Lower leg skin (tissue), 4 donors: ENCODE measurements at regions not wholly inside any gene's neighbourhood (a gene's known extent, or its start where the extent isn't known, plus 50 kb on each side); places are given as distances from the start of the nearest gene placed in this dataset.

Experiments
- DNase-seq, 2 donors: peaks; one replicate each; pipeline ENCODE4 v3.0.0-alpha.2; 2019; ENCODE audit warnings: low spot score in 2 of 2
- H3K4me3 ChIP-seq: fragments of 200-600 bp; sonication (generic); 2 replicates; pipeline ENCODE4 v1.5.1; 2017; ENCODE audit warnings: mild to moderate bottlenecking, low read depth; ENCODE audit not compliant: poor library complexity, severe bottlenecking
- POLR2A ChIP-seq, 2 donors: fragments of 450-650 bp; IDR thresholded peaks; one replicate each; pipeline ENCODE4 v1.6.1; 2016 to 2017; ENCODE audit warnings: antibody characterized with exemption in 2 of 2, mild to moderate bottlenecking in 1 of 2, moderate library complexity in 1 of 2
- WGBS, 2 donors: methylation state at CpG; one replicate each; pipeline ENCODE4 v1.1.5; 2018; 5-methylcytosine and 5-hydroxymethylcytosine counted together
- intact Hi-C: fragments of 100-400 bp; cut with DNase I; formaldehyde crosslinking; loops from one replicate; pipeline ENCODE4 v1.15.0; 2023; ENCODE audit warnings: low total_unique reads
- TF ChIP-seq, protein P1 (sequence below), 3 donors: fragments of 450-650 bp; IDR thresholded peaks; one replicate each; pipeline ENCODE4 v1.5.1; 2016; ENCODE audit warnings: antibody characterized with exemption in 3 of 3, mild to moderate bottlenecking in 3 of 3, moderate library complexity in 2 of 3

DNA sequence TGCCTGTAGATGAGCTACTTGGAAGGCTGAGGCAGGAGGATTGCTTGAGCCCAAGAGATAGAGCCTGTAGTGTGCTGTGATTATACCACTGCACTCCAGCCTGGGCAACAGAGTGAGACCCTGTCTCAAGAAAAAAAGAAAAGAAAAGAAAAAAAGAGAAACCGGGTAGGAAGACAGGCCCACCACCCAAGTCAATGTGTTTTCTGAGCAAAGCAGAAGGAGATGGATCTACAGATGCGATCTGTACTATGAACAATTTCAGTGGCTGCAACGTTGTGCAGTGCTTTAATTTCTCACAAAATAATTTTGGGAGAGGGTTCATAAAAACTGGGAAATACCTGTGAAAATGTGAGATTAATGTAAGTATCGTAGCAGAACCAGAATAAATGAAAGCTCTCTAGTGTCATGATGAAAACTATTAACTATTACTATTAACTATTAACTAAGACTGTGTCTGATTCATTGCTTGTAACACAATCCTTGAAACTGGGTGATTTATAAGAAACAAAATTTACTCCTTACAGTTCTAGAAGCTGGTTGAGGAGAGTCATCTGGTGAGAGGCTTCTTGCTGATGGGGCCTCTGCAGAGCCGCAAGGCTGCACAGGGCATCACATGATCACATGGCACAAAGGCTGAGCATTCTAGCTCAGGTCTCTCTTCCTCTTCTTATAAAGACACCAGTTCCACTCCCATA is 233.1 kb upstream of the ZNF217 start:
- 91 to 95% methylated on average over 5 of the region's 5 CpGs for WGBS, 2 donors
- TF ChIP-seq, protein P1, sequence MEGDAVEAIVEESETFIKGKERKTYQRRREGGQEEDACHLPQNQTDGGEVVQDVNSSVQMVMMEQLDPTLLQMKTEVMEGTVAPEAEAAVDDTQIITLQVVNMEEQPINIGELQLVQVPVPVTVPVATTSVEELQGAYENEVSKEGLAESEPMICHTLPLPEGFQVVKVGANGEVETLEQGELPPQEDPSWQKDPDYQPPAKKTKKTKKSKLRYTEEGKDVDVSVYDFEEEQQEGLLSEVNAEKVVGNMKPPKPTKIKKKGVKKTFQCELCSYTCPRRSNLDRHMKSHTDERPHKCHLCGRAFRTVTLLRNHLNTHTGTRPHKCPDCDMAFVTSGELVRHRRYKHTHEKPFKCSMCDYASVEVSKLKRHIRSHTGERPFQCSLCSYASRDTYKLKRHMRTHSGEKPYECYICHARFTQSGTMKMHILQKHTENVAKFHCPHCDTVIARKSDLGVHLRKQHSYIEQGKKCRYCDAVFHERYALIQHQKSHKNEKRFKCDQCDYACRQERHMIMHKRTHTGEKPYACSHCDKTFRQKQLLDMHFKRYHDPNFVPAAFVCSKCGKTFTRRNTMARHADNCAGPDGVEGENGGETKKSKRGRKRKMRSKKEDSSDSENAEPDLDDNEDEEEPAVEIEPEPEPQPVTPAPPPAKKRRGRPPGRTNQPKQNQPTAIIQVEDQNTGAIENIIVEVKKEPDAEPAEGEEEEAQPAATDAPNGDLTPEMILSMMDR (IDR thresholded peaks at IDR 0.05) = no peak
- TF ChIP-seq POLR2A (IDR thresholded peaks at IDR 0.05) = no peak
- H3K4me3 ChIP-seq = no peak overlapping the region
- intact Hi-C loops = no loop called here
- DNase-seq = no peak

DNA sequence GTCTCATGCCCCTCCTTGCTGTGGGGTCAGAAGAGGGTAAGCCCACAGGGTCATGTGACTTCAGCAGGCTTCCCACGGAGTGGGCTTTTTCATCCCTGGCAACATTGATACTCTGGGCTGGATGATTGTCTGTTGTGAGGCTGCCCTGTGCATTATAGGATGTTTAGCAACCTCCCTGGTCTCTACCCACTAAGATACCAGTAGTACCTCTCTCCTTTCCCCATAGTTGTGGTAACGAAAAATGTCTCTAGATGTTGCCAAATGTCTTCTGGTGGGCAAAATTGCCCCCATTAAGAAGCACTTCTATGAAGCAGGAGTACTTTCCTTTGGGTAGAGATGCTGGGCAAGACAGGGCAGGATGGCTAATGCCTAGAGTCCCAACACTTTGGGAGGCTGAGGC is 232.5 kb upstream of the ZNF217 start:
- H3K4me3 ChIP-seq = no peak overlapping the region
- DNase-seq = no peak
- WGBS, 2 donors = 93% methylated on average over 2 of the region's 2 CpGs
- TF ChIP-seq POLR2A (IDR thresholded peaks at IDR 0.05) = no peak
- TF ChIP-seq, protein P1 (IDR thresholded peaks at IDR 0.05) = no peak
- intact Hi-C loops = no loop called here

DNA sequence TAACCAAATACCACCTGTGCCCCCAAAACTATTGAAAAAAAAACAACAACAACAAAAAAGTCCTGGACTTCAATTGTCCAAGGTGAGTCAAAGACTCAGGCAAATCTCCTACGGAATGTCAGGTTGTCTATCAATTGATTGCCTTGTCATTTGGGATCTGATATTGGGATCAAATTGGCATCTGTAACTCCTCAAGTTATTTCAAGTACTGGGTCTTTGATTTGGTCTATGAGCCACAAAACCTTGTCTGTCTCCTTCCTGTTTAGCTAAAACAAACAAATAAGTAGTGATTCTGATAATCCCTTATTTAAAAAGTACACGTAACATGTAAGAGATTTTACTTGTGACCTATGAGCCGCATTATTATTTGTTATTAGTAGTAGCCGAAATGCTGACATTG is 231.6 kb upstream of the ZNF217 start:
- no peak for DNase-seq
- 95% methylated on average over 4 of the region's 4 CpGs for WGBS, 2 donors
- intact Hi-C loops = no loop called here
- no peak overlapping the region for H3K4me3 ChIP-seq
- TF ChIP-seq POLR2A (IDR thresholded peaks at IDR 0.05) = no peak
- TF ChIP-seq, protein P1 (IDR thresholded peaks at IDR 0.05) = no peak

DNA sequence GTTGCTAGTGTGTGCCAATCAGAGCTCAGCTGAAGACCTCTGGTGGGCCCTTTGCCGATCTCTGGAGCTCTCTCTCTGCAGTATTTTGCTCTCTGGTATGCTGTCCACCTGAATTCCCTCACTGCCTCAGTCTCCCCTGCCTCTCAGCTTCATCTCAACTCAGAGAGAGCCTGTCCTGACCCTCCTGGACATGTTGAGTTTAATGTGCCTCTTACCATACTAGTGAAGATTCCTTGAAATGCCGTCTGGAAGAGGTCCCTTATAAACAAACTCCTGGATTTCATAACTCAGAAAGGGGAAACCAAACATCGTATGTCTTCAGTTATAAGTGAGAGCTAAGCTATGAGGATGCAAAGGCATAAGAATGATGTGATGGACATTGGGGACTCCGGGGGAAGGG is 231.1 kb upstream of the ZNF217 start:
- H3K4me3 ChIP-seq = no peak overlapping the region
- WGBS, 2 donors = 84 to 94% methylated on average over 4 of the region's 4 CpGs
- intact Hi-C loops = no loop called here
- no peak for TF ChIP-seq POLR2A (IDR thresholded peaks at IDR 0.05)
- TF ChIP-seq, protein P1 (IDR thresholded peaks at IDR 0.05) = no peak
- DNase-seq = no peak

DNA sequence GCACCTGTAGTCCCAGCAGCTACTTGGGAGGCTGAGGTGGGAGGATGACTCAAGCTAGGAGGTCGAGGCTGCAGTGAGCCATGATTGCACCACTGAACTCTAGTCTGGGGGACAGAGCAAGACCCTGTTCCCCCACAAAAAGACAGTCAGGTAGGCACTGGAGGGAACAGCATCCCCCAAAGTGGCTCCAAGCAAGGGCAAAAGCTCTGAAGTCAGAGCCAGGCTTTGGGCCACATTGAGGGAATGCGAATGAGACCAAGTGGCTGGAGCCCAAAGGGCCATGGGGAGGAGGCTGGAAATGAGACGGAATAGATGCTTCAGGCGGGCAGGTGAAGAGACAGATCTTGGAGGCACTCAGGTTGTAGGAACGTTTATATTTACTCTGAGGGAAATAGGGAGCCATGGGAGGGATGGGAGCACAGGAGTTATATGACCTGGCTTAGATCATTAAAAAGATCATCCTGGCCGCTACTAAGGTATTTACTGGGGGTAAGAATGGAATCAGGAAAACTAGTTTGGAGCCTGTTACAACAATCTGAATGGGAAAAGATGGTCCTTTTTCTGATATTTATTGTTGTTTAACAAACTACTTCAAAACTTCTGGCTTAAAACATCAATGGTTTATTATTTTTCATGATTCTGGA is 229.6 kb upstream of the ZNF217 start:
- 81 to 94% methylated on average over 6 of the region's 6 CpGs for WGBS, 2 donors
- no peak for TF ChIP-seq POLR2A (IDR thresholded peaks at IDR 0.05)
- TF ChIP-seq, protein P1 (IDR thresholded peaks at IDR 0.05) = no peak
- H3K4me3 ChIP-seq = no peak overlapping the region
- intact Hi-C loops = no loop called here
- DNase-seq = no peak
